MCF 10A (cell line): ENCODE measurements at regions not wholly inside any gene's neighbourhood (a gene's known extent, or its start where the extent isn't known, plus 50 kb on each side); places are given as distances from the start of the nearest gene placed in this dataset.

Experiments used
- BruUV-seq: library from RNA; stranded (reverse); fragments of 400-500 nt; replicated peaks from 2 replicates; lab custom pipeline; 2021; lab: Mats Ljungman, UMichigan
- CTCF ChIA-PET: fragments of 300-600 bp; sonication (Branson Sonifier 250); formaldehyde crosslinking; extraction: SDS; loops from one replicate; lab custom pipeline; 2021; ENCODE audit warnings: antibody characterized with exemption, inconsistent platforms; lab: Yijun Ruan, JAX
- POLR2A ChIA-PET: fragments of 300-600, 350-650 bp; sonication (Branson Sonifier 250); formaldehyde crosslinking; extraction: SDS; loops from one replicate; lab custom pipeline; 2020; ENCODE audit warnings: antibody characterized with exemption, inconsistent platforms; lab: Yijun Ruan, JAX
- DNase-seq: peaks from one replicate; pipeline ENCODE4 v3.0.0-alpha.2; 2018; ENCODE audit not compliant: unreplicated experiment
- H3K27ac Mint-ChIP-seq: one replicate; pipeline ENCODE4 v1.8.0; 2022; ENCODE audit warnings: mild to moderate bottlenecking, low read depth, mixed read lengths; ENCODE audit not compliant: unreplicated experiment
- H3K27me3 Mint-ChIP-seq: one replicate; pipeline ENCODE4 v1.8.0; 2022; ENCODE audit warnings: mixed read lengths; ENCODE audit not compliant: insufficient read depth, unreplicated experiment
- H3K36me3 Mint-ChIP-seq: one replicate; pipeline ENCODE4 v1.8.0; 2022; ENCODE audit warnings: mild to moderate bottlenecking, moderate library complexity, mixed read lengths; ENCODE audit not compliant: insufficient read depth, unreplicated experiment
- H3K4me1 Mint-ChIP-seq: one replicate; pipeline ENCODE4 v1.8.0; 2022; ENCODE audit warnings: mixed read lengths; ENCODE audit not compliant: insufficient read depth, unreplicated experiment
- H3K4me3 Mint-ChIP-seq: one replicate; pipeline ENCODE4 v1.8.0; 2022; ENCODE audit warnings: mild to moderate bottlenecking, moderate library complexity, mixed read lengths; ENCODE audit not compliant: unreplicated experiment
- H3K9me3 Mint-ChIP-seq: one replicate; pipeline ENCODE4 v1.8.0; 2022; ENCODE audit warnings: mixed read lengths; ENCODE audit not compliant: unreplicated experiment
- intact Hi-C: fragments of 100-400 bp; cut with micrococcal nuclease; formaldehyde crosslinking; loops from 2 replicates; pipeline ENCODE4 v1.14.1; 2022
- TF ChIP-seq, protein P1 (sequence below): fragments of 200-600 bp; IDR thresholded peaks from one replicate; pipeline ENCODE4 v1.8.0; 2022; ENCODE audit warnings: antibody characterized with exemption, mild to moderate bottlenecking; ENCODE audit not compliant: unreplicated experiment

GRCh38 chr5:111929867-111930266 is 172.9 kb upstream of the NREP start:
- ChIA-PET CTCF (interaction anchor here (0.6 to 0.7 kb wide), 2 partner anchors 172 to 719 kb away, joined by 3 read pairs; no protein-coding TSS in a partner anchor), POLR2A (interaction anchor here (1.1 to 2.5 kb wide), 4 partner anchors 14 to 73 kb away, joined by 3 to 7 read pairs (median 4); no protein-coding TSS in a partner anchor)
- Mint-ChIP-seq H3K36me3 (no peaks in the 10 kb centered on the region), H3K27me3 (no peaks in the 10 kb centered on the region), H3K4me1 (peaks cover 36% of the 10 kb centered on the region), H3K9me3 (peaks cover 7% of the 10 kb centered on the region), H3K4me3 (no peak overlapping the region), H3K27ac (no peak overlapping the region)
- no TSS peak for BruUV-seq
- TF ChIP-seq, protein P1, sequence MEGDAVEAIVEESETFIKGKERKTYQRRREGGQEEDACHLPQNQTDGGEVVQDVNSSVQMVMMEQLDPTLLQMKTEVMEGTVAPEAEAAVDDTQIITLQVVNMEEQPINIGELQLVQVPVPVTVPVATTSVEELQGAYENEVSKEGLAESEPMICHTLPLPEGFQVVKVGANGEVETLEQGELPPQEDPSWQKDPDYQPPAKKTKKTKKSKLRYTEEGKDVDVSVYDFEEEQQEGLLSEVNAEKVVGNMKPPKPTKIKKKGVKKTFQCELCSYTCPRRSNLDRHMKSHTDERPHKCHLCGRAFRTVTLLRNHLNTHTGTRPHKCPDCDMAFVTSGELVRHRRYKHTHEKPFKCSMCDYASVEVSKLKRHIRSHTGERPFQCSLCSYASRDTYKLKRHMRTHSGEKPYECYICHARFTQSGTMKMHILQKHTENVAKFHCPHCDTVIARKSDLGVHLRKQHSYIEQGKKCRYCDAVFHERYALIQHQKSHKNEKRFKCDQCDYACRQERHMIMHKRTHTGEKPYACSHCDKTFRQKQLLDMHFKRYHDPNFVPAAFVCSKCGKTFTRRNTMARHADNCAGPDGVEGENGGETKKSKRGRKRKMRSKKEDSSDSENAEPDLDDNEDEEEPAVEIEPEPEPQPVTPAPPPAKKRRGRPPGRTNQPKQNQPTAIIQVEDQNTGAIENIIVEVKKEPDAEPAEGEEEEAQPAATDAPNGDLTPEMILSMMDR = no peak
- intact Hi-C loops = loop anchor here (5.0 kb wide), 1 partner anchor 378 kb away; no protein-coding TSS in a partner anchor
- peak; percentile 90 for DNase-seq

DNA sequence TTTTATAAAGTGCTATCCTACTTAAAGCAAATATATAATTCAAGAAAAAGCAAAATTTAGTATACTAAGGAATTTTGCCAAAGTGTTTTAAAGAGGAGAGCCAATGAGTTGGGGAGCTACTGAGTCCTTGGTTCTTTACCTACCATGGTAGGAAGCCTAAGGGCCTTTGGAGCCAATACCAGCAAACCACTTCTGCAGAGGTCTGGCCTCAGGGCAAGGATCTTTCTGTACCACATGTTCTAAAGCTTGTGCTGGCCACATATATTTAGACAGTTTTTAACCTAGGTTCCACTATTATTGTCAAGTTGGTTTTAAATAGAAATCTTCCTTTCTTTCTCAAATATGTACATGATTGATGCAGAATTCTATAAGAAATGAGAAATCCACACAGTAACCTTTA is 172.3 kb upstream of the NREP start:
- peaks cover 5% of the 10 kb centered on the region for H3K9me3 Mint-ChIP-seq
- no peaks in the 10 kb centered on the region for H3K36me3 Mint-ChIP-seq
- intact Hi-C loops = no loop called here
- POLR2A ChIA-PET = interaction anchor here (0.7 to 2.5 kb wide), 6 partner anchors 10 to 1045 kb away, joined by 3 to 7 read pairs (median 3); no protein-coding TSS in a partner anchor
- no TSS peak for BruUV-seq
- DNase-seq = peak; percentile 8
- H3K27ac Mint-ChIP-seq = no peak overlapping the region
- CTCF ChIA-PET = no interaction called here
- H3K27me3 Mint-ChIP-seq = no peaks in the 10 kb centered on the region
- TF ChIP-seq, protein P1 = no peak
- H3K4me3 Mint-ChIP-seq = no peak overlapping the region
- peaks cover 34% of the 10 kb centered on the region for H3K4me1 Mint-ChIP-seq

DNA sequence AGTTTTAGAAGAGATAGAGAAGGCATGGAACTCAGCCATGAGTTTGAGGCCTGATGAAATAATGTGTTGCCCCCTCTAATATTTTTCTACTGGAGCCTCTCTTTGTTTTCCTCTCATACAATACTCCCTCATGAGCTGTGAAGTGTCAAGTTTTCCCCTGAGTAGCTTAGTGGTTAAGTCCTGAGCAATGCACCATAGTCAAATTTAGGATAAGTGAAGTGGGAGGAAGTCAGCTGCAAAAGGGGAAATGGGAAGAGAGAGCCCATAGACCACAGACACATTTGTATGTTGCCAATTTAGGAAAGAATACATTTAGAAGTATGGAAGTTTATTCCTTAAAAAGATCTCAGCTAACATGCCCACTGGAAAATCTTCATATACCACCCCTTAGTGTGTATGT is 171.5 kb upstream of the NREP start:
- Mint-ChIP-seq H3K36me3 (no peaks in the 10 kb centered on the region), H3K9me3 (no peaks in the 10 kb centered on the region), H3K4me3 (no peak overlapping the region), H3K4me1 (peaks cover 30% of the 10 kb centered on the region), H3K27me3 (no peaks in the 10 kb centered on the region), H3K27ac (no peak overlapping the region)
- ChIA-PET POLR2A (interaction anchor here (1.2 to 2.5 kb wide), 2 partner anchors 10 to 15 kb away, joined by 3 to 7 read pairs; no protein-coding TSS in a partner anchor), CTCF (no interaction called here)
- TF ChIP-seq, protein P1 = no peak
- no TSS peak for BruUV-seq
- intact Hi-C loops = no loop called here
- no peak for DNase-seq

DNA sequence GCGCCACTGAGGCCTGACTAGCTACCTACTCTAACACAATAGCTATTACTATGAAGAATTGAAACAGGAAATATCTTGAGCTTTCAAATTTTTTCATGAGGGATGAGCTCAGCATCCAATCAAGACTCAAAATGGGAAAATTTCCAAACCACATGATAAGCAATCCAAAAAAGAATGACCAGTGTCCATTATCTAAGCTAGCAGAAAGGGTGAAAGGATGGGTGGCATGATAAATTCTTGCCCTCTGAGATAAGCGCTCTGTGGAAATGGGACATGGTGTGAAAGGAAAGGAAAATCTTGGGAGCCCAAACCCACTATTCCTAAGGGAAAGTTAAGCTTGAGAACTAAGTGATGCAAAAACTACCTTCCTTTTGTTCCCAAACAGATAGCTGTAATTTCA is 170.2 kb upstream of the NREP start:
- CTCF ChIA-PET = no interaction called here
- no peaks in the 10 kb centered on the region for H3K36me3 Mint-ChIP-seq
- H3K9me3 Mint-ChIP-seq = no peaks in the 10 kb centered on the region
- peaks cover 21% of the 10 kb centered on the region for H3K4me1 Mint-ChIP-seq
- no peak overlapping the region for H3K27ac Mint-ChIP-seq
- no TSS peak for BruUV-seq
- no peak overlapping the region for H3K4me3 Mint-ChIP-seq
- POLR2A ChIA-PET = no interaction called here
- intact Hi-C loops = no loop called here
- no peak for DNase-seq
- TF ChIP-seq, protein P1 = no peak
- no peaks in the 10 kb centered on the region for H3K27me3 Mint-ChIP-seq
